ENCODE measurements at regions not wholly inside any gene's neighbourhood (a gene's known extent, or its start where the extent isn't known, plus 50 kb on each side); places are given as distances from the start of the nearest gene placed in this dataset.

DNA sequence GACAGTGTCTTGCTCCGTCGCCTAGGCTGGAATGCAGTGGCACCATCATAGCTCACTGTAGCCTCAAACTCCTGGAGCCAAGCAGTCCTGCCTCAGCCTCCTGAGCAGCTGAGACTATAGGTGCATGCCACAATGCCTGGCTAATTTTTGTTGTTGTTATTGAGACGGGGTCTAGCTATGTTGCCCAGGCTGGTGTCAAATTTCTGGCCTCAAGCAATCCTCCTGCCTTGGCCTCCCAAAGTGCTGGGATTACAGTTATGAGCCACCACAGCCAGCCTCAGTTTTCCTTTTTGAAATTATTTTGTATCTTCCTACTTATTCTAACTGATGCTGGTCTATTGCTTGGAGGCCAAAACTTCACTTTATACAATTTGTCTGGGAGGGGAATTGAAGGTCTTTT, 436.1 kb downstream of the UTRN start:
- DNase-seq (ENCODE audit: extremely low read depth, low read depth) = no peak
- TF ChIP-seq, protein P1, sequence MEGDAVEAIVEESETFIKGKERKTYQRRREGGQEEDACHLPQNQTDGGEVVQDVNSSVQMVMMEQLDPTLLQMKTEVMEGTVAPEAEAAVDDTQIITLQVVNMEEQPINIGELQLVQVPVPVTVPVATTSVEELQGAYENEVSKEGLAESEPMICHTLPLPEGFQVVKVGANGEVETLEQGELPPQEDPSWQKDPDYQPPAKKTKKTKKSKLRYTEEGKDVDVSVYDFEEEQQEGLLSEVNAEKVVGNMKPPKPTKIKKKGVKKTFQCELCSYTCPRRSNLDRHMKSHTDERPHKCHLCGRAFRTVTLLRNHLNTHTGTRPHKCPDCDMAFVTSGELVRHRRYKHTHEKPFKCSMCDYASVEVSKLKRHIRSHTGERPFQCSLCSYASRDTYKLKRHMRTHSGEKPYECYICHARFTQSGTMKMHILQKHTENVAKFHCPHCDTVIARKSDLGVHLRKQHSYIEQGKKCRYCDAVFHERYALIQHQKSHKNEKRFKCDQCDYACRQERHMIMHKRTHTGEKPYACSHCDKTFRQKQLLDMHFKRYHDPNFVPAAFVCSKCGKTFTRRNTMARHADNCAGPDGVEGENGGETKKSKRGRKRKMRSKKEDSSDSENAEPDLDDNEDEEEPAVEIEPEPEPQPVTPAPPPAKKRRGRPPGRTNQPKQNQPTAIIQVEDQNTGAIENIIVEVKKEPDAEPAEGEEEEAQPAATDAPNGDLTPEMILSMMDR (IDR thresholded peaks at IDR 0.05; ENCODE audit: low read depth, low read length) = no peak

GRCh38 chr6:144722154-144722737, 437.1 kb downstream of the UTRN start:
- TF ChIP-seq, protein P1 (IDR thresholded peaks at IDR 0.05; ENCODE audit: low read depth, low read length) = no peak
- no peak for DNase-seq (ENCODE audit: extremely low read depth, low read depth)

DNA sequence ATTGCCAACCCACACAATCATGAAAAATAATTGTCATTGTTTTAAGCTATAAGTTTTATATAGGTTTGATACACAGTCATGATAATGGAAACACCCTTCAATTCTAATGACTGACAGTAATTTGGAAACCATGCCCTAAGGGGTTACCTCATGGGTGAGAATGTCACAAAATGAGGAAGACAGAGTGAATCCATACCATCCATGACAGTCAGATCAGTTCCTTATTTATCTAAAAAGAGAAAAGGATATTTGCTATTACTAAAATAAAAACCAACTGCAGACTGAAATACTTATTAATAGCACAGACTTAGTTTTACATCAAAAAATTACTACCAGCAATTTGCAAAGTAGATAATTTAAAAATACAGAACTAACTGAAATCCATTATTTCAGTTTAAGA, 437.8 kb downstream of the UTRN start:
- DNase-seq (ENCODE audit: extremely low read depth, low read depth) = no peak
- TF ChIP-seq, protein P1 (IDR thresholded peaks at IDR 0.05; ENCODE audit: low read depth, low read length) = no peak

GRCh38 chr6:144723431-144723830, 438.3 kb downstream of the UTRN start:
- TF ChIP-seq, protein P1 (IDR thresholded peaks at IDR 0.05; ENCODE audit: low read depth, low read length) = no peak
- no peak for DNase-seq (ENCODE audit: extremely low read depth, low read depth)

DNA sequence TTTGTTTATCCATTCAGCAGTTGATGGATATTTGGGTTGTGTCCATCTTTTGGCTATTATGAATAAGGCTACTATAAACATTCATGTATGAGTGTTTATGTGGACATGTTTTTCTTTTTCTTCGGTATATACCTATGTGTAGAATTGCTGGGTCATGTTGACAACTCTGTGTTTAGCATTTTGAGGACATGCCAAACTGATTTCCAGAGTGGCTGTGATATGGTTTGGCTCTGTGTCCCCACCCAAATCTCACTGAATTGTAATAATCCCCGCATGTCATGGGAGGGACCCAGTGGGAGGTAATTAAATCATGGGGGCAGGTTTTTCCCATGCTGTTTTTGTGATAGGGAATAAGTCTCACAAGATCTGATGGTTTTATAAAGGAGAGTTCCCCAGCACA, 439.7 kb downstream of the UTRN start:
- TF ChIP-seq, protein P1 (IDR thresholded peaks at IDR 0.05; ENCODE audit: low read depth, low read length) = no peak
- no peak for DNase-seq (ENCODE audit: extremely low read depth, low read depth)

DNA sequence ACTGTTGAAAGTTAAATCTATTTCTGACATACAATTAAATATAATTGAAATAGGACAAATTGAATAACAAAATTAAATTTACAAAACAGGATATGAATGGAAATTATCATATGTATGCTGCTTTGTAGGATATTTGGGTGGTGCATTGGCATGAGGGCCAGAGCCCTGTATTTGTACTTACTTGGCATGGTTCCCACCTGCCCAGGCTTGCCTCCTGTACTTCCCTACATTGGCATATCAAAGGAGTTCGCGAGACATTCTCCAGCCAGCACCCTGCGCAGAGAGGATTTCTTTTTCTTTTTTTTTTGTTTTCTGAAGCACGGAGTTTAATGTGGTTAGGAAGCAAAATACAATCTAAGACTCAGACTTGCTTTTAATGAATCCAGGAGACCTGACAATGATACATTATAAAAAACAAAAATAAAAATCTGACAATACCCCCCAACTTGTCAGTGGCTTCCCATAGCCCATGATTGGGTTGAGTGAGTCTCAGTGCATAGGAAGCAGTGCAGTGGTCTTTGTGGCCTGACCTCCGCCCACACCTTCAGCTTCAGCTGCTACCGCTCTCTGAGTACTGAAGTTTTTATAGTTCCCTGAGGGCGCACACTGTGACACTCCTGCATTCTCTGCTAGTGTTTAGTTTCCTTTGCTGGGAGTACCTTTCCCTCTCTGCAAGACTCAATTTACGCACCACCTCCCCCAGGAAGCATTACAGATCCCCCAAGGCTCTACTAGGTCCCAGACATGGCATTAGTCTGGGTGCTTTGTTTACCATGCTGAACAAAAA, 440.8 kb downstream of the UTRN start:
- DNase-seq (ENCODE audit: extremely low read depth, low read depth) = no peak
- TF ChIP-seq, protein P1 (IDR thresholded peaks at IDR 0.05; ENCODE audit: low read depth, low read length) = no peak

GRCh38 chr6:144728804-144729203, 443.7 kb downstream of the UTRN start:
- TF ChIP-seq, protein P1 (IDR thresholded peaks at IDR 0.05; ENCODE audit: low read depth, low read length) = no peak
- no peak for DNase-seq (ENCODE audit: extremely low read depth, low read depth)

All from AG09319 (cell line).